Motor neuron (in vitro differentiated cells): ENCODE measurements at regions not wholly inside any gene's neighbourhood (a gene's known extent, or its start where the extent isn't known, plus 50 kb on each side); places are given as distances from the start of the nearest gene placed in this dataset.

ENCODE experiments used
- ATAC-seq, 8 experiments: fragments of 200-7000 bp; cut with Tn5 transposase; replicated peaks in 6 of 8; 2 replicates each; pipeline ENCODE4 v1.8.0; 2021; ENCODE audit warnings: mild to moderate bottlenecking in 8 of 8, moderate library complexity in 8 of 8
- H3K27ac ChIP-seq, 2 donors: fragments of 250-450 bp; sonication (Bioruptor Pico); 2 replicates each; pipeline ENCODE4 v1.9.0; 2021; ENCODE audit warnings: antibody characterized with exemption in 2 of 2, mild to moderate bottlenecking in 2 of 2, moderate library complexity in 1 of 2
- H3K4me1 ChIP-seq, 2 donors: fragments of 250-450 bp; sonication (Bioruptor Pico); replicated peaks in 1 of 2; 2 replicates each; pipeline ENCODE4 v1.6.1; 2021; ENCODE audit warnings: antibody characterized with exemption in 2 of 2, mild to moderate bottlenecking in 2 of 2, moderate library complexity in 1 of 2
- H3K4me3 ChIP-seq, 5 donors: fragments of 250-450 bp; sonication (Bioruptor Pico); 2 replicates each; pipeline ENCODE4 v1.9.0; 2021; ENCODE audit warnings: antibody characterized with exemption in 5 of 5, mild to moderate bottlenecking in 5 of 5, moderate library complexity in 4 of 5
- WGBS, 10 experiments: fragments of 450-650 bp; shearing (Covaris generic); methylation state at CpG; one replicate each; pipeline ENCODE4 v1.0.0; 2022; 5-methylcytosine and 5-hydroxymethylcytosine counted together
- in situ Hi-C, 9 experiments: fragments of 400-800 bp; cut with MboI; loops; one replicate each; pipeline ENCODE4 v1.15.0; 2021; ENCODE audit warnings: low sequenced_read_pairs in 9 of 9, low pct_unique_long_range_greater_than_20kb in 2 of 9; ENCODE audit not compliant: unreplicated experiment in 9 of 9

DNA sequence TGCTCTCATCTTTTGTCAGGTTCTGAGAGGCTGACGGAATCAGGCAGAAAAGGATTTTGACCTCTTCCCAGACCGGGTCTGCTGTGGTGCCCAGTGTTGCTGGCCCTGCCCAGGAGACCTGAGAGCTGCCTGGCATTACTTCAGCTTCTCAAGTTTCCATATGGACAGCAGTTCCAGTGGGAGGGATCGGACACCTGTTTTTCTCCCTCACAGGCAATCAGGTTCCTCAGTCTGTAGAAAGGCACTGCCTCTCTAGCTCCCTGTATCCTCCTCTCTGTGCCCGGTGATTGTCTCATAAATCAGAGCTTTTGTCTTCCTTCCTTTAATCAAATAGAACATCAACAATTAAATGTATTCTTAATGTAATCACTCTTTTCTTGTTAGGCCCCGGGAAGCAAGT, 198.7 kb downstream of the SEMA6A start:
- Histone ChIP-seq H3K4me1 (peaks cover 30 to 45% of the 10 kb centered on the region in 2 donors), H3K4me3 (no peak overlapping the region), H3K27ac (no peak overlapping the region)
- WGBS, 10 experiments, result 51 to 100% (median 63%) methylated on average over 2 to 5 of the region's 5 CpGs; no CpG with 5 or more reads in 3 of the 10 experiments
- in situ Hi-C loops, result no loop called here
- ATAC-seq, result peak in 1 of 8 experiments; percentile 33

DNA sequence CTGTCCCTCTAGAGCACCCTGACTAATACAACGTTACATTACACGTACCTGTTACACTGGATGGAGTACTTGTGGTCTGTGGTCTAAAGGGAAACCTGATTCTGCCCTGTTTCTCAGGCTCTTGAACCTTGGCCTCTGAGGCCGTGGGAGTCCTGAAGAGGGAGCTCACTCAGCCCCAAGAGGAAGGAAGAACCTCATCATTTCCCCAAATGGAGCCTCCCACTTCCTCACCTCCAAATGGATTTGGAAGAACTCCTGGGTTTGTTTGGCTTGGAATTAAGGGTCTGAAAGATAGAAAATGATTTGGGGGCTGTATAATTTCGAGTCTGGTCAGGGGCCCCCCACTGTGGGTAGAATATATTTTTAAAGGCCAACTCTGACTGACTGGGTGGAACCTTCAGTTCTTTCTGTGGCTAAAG, 200.2 kb downstream of the SEMA6A start:
- Histone ChIP-seq H3K4me1 (peaks cover 30 to 46% of the 10 kb centered on the region in 2 donors), H3K27ac (no peak overlapping the region), H3K4me3 (no peak overlapping the region)
- in situ Hi-C loops, result no loop called here
- no peak for ATAC-seq
- WGBS, 10 experiments, result 43 to 90% (median 83%) methylated on average over 1 to 3 of the region's 4 CpGs; no CpG with 5 or more reads in 3 of the 10 experiments

DNA sequence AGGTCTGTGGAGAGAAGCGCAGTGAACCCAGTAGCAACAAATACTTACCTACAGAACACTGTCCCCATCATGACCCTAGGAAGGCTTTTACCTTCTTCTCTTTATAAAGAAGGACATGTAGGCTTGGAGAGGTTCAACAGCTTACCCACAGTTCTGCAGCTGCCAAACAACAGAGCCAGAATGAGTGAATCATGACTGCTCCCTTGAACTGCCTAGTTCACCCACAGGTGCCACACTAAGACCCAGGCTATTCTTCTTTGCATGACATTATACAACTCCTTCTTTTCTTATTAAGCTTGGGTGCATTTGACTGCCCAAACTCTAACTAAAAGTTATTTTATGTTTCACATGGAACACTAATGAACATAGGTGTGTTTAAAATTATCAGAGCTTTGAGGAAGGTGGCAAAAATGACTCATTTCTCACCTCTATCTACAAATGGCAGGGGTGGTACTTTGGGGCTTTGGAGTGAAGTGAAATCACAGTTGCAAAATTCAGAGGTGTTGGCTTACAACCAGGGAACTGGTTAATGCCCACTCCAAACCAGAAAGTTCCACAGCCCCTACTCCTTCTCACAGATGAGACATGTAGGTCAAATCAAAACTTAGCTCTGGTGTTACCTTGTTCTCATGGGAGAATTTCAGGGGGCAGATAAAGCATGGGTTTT, 201.6 kb downstream of the SEMA6A start:
- in situ Hi-C loops, result no loop called here
- Histone ChIP-seq H3K4me1 (peaks cover 20 to 33% of the 10 kb centered on the region in 2 donors), H3K27ac (no peak overlapping the region), H3K4me3 (no peak overlapping the region)
- ATAC-seq, result no peak
- WGBS, 10 experiments, result 86 to 100% (median 100%) methylated on average over 1 of the region's 1 CpG; no CpG with 5 or more reads in 6 of the 10 experiments

DNA sequence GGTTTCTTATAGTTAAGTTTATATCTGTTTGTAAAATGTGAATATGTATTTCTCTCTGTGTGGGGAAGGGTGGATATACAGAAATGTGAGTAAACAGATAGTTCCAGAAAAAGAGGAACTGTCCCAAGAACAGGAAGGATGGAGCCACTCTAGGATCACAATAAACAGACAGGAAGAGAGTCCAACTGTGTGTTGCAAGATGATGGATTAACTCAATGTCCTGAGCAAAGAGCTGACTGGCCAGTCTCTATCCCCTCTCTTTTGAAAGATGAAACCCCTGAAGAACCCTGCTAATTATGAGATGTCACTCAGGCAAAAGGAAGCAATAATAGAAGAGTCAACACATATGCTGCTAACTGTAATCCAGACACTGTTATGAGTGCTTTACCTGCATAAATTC, 202.7 kb downstream of the SEMA6A start:
- ATAC-seq, result no peak

DNA sequence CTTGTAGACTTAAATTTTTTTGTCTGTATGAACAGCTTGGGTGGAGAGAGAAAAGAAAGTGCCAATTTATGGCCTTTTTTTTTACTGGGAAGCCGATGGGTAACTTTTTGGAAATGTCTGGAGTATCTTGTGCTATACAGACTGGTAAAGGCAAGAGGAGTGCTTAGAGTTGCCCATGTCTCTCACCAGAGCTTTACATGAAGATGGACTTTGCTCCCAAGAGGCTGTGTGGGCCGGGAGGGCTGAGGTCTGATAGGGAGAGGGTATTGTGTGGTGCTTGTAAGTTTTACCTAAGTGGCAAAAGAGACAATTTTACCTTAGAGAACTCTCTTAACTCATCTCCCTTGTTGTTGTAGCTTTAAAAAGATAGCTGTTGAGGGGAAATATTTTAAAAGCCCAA, 203.2 kb downstream of the SEMA6A start:
- in situ Hi-C loops, result no loop called here
- ATAC-seq, result peak in 1 of 8 experiments; percentile 27
- H3K27ac ChIP-seq, result no peak overlapping the region
- 50 to 100% (median 80%) methylated on average over 1 to 2 of the region's 2 CpGs; no CpG with 5 or more reads in 1 of the 10 experiments for WGBS, 10 experiments
- no peak overlapping the region for H3K4me3 ChIP-seq
- H3K4me1 ChIP-seq, result peaks cover 4 to 17% of the 10 kb centered on the region in 2 donors

More for the DNA sequence above, 202.7 kb downstream of the SEMA6A start:
- Histone ChIP-seq H3K4me3 (no peak overlapping the region), H3K4me1 (peaks cover 9 to 22% of the 10 kb centered on the region in 2 donors), H3K27ac (no peak overlapping the region)
- in situ Hi-C loops, result no loop called here

DNA sequence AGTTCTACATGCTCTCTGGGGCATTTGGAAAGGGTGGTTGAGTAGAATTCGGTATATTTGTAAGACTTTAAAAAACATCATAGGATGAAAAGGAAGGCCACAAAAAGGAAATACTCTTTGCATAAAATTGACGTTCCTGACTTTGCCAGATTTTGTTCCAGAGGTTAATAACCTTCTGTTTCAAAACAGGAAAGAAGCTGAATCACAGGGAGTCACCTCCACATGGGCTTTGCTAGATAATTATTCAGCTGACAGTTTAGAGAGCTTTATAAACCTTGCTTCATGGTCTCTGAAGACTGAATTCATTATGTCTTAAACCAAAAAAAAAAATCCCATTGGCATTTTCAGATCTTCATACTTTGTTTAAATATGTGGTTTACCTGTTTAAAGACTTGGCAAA, 203.7 kb downstream of the SEMA6A start:
- H3K27ac ChIP-seq, result no peak overlapping the region
- no peak overlapping the region for H3K4me3 ChIP-seq
- in situ Hi-C loops, result no loop called here
- 50 to 100% (median 68%) methylated on average over 1 to 2 of the region's 2 CpGs for WGBS, 10 experiments
- peaks cover 3 to 11% of the 10 kb centered on the region in 2 donors for H3K4me1 ChIP-seq
- ATAC-seq, result peak in 2 of 8 experiments; percentile 81 to 95

DNA sequence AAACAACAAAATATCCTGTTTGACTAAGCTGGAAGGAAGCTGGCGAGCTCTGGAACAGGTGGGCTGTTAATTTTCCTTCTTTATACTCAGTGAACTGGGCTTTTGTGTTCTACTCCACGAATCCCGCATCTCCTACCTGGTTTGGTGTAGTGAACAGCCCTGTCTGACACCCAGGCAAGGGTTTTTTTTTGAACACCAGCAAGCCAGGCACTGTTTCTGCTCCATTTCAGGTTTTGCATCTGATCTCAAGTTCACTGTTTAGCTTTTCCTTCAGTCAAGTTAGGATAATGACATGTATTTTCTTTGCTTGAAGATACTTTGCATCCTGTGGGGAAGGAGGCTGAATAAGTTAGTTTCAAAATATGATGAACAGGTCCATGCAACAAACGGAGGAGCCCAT, 204.5 kb downstream of the SEMA6A start:
- ATAC-seq, result no peak
- in situ Hi-C loops, result no loop called here
- Histone ChIP-seq H3K4me1 (peaks cover 0 to 5% of the 10 kb centered on the region in 2 donors), H3K27ac (no peak overlapping the region), H3K4me3 (no peak overlapping the region)
- WGBS, 10 experiments, result 0 to 100% (median 80%) methylated on average over 1 to 4 of the region's 4 CpGs

DNA sequence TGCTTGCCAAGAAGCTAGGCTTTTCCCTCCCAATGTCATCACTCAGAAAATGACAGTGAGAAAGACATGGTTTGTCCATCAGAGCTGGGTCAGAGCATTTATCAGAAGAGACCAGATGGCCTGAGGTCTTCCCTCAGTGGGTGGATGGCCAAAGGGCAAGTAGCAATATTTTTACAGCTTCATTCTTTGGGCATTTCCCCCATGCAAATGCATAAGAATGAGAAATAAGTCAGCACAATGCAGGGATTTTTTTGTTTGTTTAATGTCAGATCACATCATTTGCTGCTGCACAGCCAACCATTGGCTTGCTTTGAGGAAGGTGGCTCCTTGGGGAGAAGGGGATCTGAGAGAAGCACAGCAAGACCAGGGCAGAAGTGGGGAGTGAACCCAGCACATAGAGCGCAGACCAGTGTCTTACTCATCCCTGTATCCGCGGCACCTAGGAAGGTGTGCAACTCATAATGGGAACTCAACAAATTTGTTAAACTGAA, 209.6 kb downstream of the SEMA6A start:
- Histone ChIP-seq H3K4me1 (no peaks in the 10 kb centered on the region), H3K27ac (no peak overlapping the region), H3K4me3 (no peak overlapping the region)
- WGBS, 10 experiments, result 76 to 93% (median 81%) methylated on average over 1 to 3 of the region's 3 CpGs; no CpG with 5 or more reads in 6 of the 10 experiments
- ATAC-seq, result no peak
- in situ Hi-C loops, result no loop called here

DNA sequence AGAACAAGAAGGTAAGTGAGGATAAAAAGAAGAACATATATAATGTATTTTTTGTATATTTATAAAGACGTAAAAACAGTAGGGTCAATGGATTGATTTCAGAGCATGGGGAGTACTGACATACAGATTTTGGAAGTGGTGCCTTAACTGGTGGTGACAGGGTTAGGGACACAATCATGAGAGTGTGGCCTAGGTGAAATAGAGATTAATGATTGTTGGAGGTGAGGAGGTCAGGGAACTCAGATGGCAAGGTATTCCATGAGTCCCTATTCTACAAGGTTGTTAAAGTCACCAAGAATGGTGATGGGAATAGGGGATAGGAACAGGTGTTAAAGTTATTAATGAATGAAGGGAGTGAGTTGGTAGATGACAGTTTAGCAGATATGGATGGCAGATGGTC, 210.8 kb downstream of the SEMA6A start:
- in situ Hi-C loops, result no loop called here
- no peak overlapping the region for H3K27ac ChIP-seq
- no peak for ATAC-seq
- H3K4me1 ChIP-seq, result no peaks in the 10 kb centered on the region
- 89 to 100% (median 100%) methylated on average over 1 of the region's 1 CpG for WGBS, 10 experiments
- no peak overlapping the region for H3K4me3 ChIP-seq

DNA sequence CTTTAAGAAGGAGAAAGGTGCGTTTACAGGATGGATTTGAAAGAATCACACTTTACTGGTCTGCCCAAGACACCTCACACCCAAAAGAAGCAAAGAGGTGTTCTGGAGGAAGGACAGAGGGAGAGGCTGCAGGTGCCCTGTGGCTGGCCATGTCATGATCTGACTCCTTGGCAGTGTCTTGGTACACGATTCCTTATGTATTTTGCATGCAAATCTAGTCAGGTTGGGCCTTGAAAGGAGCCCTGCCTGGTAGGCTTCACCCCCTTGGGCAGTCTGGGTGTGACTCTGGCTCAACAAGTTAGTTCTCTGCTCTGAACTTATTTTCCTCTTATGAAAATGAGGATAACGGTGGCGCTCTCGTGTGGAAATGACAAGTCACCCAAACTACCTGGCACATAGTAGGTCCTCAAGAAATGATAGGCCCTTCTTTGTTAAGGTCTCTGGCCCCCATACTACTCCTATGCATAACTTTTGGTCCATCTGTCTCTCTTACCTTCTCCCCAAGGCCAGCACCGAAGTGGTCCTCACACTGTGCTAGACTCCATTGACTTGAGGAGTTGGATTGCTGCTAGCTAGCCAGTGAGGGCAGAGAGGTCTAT, 212.5 kb downstream of the SEMA6A start:
- peak in 1 of 8 experiments; percentile 17 for ATAC-seq
- in situ Hi-C loops, result no loop called here
- 74 to 100% (median 97%) methylated on average over 1 to 5 of the region's 6 CpGs; no CpG with 5 or more reads in 4 of the 10 experiments for WGBS, 10 experiments
- Histone ChIP-seq H3K4me3 (peak overlapping the region in 1 of 5 donors; percentile 25), H3K27ac (no peak overlapping the region), H3K4me1 (no peaks in the 10 kb centered on the region)

DNA sequence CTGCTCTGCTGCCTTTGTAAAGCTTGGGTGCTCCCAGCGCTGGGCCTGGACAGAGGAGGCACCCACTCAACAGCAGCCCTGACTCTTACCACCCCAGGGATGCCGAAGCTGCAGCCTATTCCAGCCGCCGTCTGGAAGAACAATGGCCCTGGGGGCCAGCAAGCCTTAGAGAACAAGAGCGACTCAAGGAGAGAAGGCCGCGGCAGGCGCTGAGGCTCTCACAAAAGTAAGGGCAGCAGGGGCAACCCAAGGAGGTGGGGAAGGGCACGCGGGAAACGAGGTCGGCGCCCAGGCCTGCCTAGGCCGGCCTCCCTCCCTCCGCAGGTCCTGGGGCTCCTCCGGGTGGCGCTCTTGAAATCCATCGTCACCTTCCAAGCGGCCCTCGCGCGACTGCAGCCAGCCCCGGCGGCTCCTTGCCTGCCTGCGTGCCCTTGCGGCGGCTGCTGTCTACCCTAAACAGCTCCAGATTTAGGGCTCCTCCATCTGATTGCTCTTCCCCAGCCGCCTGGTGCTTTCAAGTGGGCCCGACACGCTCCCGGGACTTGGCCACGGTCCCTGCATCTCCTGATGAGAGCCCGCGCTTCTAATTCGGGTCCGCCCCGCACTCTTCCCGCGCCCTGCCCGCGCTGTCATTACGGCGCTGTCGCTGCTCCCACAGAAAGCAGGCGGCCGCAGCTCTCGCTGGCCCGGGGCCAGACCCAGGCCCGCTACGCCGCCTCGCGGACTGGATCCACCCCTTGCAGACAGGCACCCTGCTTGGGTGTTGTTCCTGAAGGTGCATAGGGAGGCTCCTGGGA, 213.3 kb downstream of the SEMA6A start:
- 0 to 60% (median 39%) methylated on average over 1 to 18 of the region's 53 CpGs; no CpG with 5 or more reads in 5 of the 10 experiments for WGBS, 10 experiments
- Histone ChIP-seq H3K4me3 (peak overlapping the region in 4 of 5 donors; percentile 4 to 25 (median 11)), H3K27ac (no peak overlapping the region), H3K4me1 (no peaks in the 10 kb centered on the region)
- in situ Hi-C loops, result no loop called here
- peak; percentile 71 to 90 (median 86) for ATAC-seq

DNA sequence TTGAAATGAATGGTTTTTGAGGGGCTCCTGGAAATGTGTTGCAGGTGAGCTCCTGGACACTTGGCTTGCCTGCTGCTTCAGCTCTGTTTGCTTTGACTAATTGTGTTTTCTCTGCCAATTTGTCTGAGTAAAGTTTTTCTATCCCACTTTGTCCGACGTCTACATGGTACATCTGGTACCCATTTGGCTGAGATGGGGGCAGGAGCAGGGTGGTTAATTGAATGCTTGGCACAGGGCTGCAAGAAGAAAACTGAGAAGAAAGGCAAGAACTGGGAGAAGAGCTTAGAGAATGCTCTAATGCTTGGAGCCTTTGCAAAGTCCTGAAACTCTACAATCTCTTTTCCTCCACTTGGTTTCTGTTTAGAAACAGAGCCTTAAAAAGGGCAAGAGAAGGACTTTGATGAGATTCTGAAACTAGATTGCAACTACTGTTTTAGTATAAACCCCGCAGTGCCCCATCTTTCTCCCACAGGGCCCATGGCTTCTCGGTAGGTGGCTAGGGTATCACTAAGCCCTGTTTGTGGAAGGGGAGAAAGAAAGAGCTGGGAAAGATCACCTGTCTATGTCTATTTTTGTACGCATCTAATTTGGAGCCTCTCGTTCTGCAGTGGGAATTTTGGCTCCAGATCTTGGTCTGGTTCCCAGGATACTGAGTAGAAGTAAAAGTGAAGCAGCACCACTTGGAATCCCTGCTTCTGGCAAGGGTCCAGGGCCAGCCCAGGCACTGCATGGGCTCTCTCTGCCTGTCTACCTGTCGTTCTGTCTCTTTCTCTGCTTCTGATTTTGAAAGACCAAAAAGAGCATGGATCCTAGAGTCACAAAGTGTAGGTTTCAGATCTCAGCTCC, 214.4 kb downstream of the SEMA6A start:
- in situ Hi-C loops, result no loop called here
- 0 to 100% (median 90%) methylated on average over 1 to 6 of the region's 7 CpGs; no CpG with 5 or more reads in 2 of the 10 experiments for WGBS, 10 experiments
- Histone ChIP-seq H3K27ac (no peak overlapping the region), H3K4me3 (no peak overlapping the region), H3K4me1 (no peaks in the 10 kb centered on the region)
- peak in 1 of 8 experiments; percentile 29 for ATAC-seq
